ENCODE measurements at regions not wholly inside any gene's neighbourhood (a gene's known extent, or its start where the extent isn't known, plus 50 kb on each side); places are given as distances from the start of the nearest gene placed in this dataset.

DNA sequence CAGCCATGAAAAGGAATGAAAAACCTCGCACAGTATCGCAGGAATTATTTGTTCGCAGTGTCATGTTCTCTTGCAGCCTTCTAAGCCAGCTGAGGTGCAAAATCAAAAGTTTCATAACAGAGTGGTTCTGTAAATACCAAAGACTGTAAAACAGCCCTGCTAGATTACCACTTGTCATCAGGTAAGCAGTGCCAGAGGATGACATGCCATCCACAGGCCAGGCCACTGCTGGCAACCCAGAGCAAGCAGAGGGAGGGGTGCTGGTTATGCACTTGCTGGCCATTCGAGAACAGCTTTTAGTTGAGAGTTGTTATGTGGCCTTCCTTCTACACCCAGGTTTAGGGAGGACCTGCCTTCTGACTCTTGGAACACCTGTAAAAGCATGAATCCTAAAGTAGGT lies 114.3 kb upstream of the MGAT5 start:
- POLR2A ChIA-PET (ENCODE audit: low non-redundant PET), result no interaction called here
- H3K9me3 ChIP-seq (ENCODE audit: low read depth, low read length, poor library complexity, severe bottlenecking), result no peaks in the 10 kb centered on the region
- no peak overlapping the region for H3K27ac ChIP-seq (ENCODE audit: low read depth, low read length, poor library complexity, severe bottlenecking)
- intact Hi-C loops (cut with micrococcal nuclease; ENCODE audit: unreplicated experiment), result no loop called here
- no peaks in the 10 kb centered on the region for H3K27me3 ChIP-seq (replicated peaks; ENCODE audit: insufficient read depth, low read depth, low read length, poor library complexity)
- no peak for DNase-seq (ENCODE audit: low spot score)
- peaks cover 11% of the 10 kb centered on the region for H3K4me1 ChIP-seq (ENCODE audit: insufficient read depth, low read length, poor library complexity, severe bottlenecking)
- TF ChIP-seq, protein P1, sequence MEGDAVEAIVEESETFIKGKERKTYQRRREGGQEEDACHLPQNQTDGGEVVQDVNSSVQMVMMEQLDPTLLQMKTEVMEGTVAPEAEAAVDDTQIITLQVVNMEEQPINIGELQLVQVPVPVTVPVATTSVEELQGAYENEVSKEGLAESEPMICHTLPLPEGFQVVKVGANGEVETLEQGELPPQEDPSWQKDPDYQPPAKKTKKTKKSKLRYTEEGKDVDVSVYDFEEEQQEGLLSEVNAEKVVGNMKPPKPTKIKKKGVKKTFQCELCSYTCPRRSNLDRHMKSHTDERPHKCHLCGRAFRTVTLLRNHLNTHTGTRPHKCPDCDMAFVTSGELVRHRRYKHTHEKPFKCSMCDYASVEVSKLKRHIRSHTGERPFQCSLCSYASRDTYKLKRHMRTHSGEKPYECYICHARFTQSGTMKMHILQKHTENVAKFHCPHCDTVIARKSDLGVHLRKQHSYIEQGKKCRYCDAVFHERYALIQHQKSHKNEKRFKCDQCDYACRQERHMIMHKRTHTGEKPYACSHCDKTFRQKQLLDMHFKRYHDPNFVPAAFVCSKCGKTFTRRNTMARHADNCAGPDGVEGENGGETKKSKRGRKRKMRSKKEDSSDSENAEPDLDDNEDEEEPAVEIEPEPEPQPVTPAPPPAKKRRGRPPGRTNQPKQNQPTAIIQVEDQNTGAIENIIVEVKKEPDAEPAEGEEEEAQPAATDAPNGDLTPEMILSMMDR (conservative IDR thresholded peaks at IDR 0.05; ENCODE audit: low read depth, low read length), result no peak
- no peak for TF ChIP-seq EZH2 (IDR thresholded peaks at IDR 0.05; ENCODE audit: borderline replicate concordance, low read depth, low read length, poor library complexity, severe bottlenecking)
- CTCF ChIA-PET, result no interaction called here
- BruUV-seq (replicated peaks), result no TSS peak
- no peak overlapping the region for H3K4me3 ChIP-seq (ENCODE audit: low read depth, low read length, poor library complexity, severe bottlenecking)
- no peaks in the 10 kb centered on the region for H3K36me3 ChIP-seq (ENCODE audit: insufficient read depth, low read length, poor library complexity, severe bottlenecking)

DNA sequence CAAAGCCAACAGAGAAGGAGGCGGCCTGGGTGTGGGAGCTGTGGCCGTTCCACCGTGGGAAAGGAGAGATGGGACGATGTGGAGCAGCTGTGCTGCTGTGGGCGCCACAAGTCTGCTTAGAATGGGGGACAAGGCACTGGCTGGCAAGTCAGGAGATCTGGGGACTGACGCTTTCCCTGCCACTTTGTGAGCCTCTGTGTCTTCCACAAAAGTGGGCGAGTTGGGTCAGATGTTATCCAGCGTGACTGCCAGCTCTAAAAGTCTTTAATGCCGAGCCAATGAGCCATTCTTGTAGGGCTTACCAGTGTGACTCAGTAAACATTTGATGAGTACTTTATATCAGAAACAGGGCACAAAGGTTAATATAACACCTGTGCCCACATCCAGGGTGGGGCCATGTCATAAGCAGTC lies 113.6 kb upstream of the MGAT5 start:
- no TSS peak for BruUV-seq (replicated peaks)
- no peaks in the 10 kb centered on the region for H3K27me3 ChIP-seq (replicated peaks; ENCODE audit: insufficient read depth, low read depth, low read length, poor library complexity)
- H3K9me3 ChIP-seq (ENCODE audit: low read depth, low read length, poor library complexity, severe bottlenecking), result no peaks in the 10 kb centered on the region
- no peak overlapping the region for H3K4me3 ChIP-seq (ENCODE audit: low read depth, low read length, poor library complexity, severe bottlenecking)
- CTCF ChIA-PET, result interaction anchor here (1.2 kb wide), 1 partner anchor 20 kb away, joined by 3 read pairs; no protein-coding TSS in a partner anchor
- TF ChIP-seq, protein P1 (conservative IDR thresholded peaks at IDR 0.05; ENCODE audit: low read depth, low read length), result no peak
- TF ChIP-seq EZH2 (IDR thresholded peaks at IDR 0.05; ENCODE audit: borderline replicate concordance, low read depth, low read length, poor library complexity, severe bottlenecking), result no peak
- peaks cover 11% of the 10 kb centered on the region for H3K4me1 ChIP-seq (ENCODE audit: insufficient read depth, low read length, poor library complexity, severe bottlenecking)
- POLR2A ChIA-PET (ENCODE audit: low non-redundant PET), result no interaction called here
- no peak for DNase-seq (ENCODE audit: low spot score)
- H3K27ac ChIP-seq (ENCODE audit: low read depth, low read length, poor library complexity, severe bottlenecking), result no peak overlapping the region
- H3K36me3 ChIP-seq (ENCODE audit: insufficient read depth, low read length, poor library complexity, severe bottlenecking), result no peaks in the 10 kb centered on the region
- intact Hi-C loops (cut with micrococcal nuclease; ENCODE audit: unreplicated experiment), result no loop called here

DNA sequence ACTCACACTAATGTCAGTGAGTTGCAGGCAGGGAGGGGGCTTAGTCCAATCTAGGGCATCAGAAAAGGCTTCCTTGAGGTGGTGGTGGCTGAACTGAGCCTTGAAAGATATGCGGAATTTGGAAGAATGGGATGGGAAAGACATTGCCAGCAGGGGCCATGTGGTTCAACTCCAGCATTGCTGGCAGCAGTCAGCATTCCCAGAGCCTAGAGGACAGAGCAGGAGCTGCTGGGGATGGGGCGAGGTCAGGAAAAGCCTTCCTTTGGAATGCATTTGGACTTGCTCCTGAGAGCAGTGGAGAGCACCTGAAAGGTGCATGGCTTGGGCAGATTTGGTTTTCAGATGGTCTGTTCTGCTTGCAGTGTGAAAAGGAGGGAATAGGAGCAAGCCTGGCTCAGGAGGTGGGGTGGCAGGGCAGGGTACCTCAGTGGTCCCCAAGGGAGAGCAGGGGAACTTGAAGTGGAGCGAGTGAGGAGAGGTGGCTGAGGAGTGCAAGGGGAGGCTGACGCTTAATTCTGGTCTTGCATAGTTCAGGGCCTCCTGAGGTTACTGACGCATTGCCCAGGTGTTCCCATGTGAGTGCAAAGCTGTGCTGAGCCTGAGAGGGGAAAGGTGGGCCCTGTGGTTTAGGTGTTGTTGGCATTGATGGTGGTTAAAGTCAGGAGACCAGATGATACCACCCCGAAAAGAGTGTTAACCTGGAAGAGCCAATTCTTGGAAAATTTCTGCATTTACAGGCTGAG lies 112.1 kb upstream of the MGAT5 start:
- H3K4me1 ChIP-seq (ENCODE audit: insufficient read depth, low read length, poor library complexity, severe bottlenecking), result peaks cover 10% of the 10 kb centered on the region
- ChIA-PET POLR2A (ENCODE audit: low non-redundant PET) (no interaction called here), CTCF (interaction anchor here (1.2 kb wide), 1 partner anchor 22 kb away, joined by 3 read pairs; no protein-coding TSS in a partner anchor)
- intact Hi-C loops (cut with micrococcal nuclease; ENCODE audit: unreplicated experiment), result no loop called here
- BruUV-seq (replicated peaks), result no TSS peak
- TF ChIP-seq, protein P1 (conservative IDR thresholded peaks at IDR 0.05; ENCODE audit: low read depth, low read length), result no peak
- TF ChIP-seq EZH2 (IDR thresholded peaks at IDR 0.05; ENCODE audit: borderline replicate concordance, low read depth, low read length, poor library complexity, severe bottlenecking), result no peak
- DNase-seq (ENCODE audit: low spot score), result no peak
- H3K36me3 ChIP-seq (ENCODE audit: insufficient read depth, low read length, poor library complexity, severe bottlenecking), result no peaks in the 10 kb centered on the region
- H3K4me3 ChIP-seq (ENCODE audit: low read depth, low read length, poor library complexity, severe bottlenecking), result no peak overlapping the region
- no peaks in the 10 kb centered on the region for H3K27me3 ChIP-seq (replicated peaks; ENCODE audit: insufficient read depth, low read depth, low read length, poor library complexity)
- no peaks in the 10 kb centered on the region for H3K9me3 ChIP-seq (ENCODE audit: low read depth, low read length, poor library complexity, severe bottlenecking)
- H3K27ac ChIP-seq (ENCODE audit: low read depth, low read length, poor library complexity, severe bottlenecking), result no peak overlapping the region

All from A673 (cell line).